Right lobe of liver (tissue), 6 donors: ENCODE measurements at regions not wholly inside any gene's neighbourhood (a gene's known extent, or its start where the extent isn't known, plus 50 kb on each side); places are given as distances from the start of the nearest gene placed in this dataset.

Experiments
- ATAC-seq, 4 donors: fragments of 200-7000 bp; cut with Tn5 transposase; one replicate each; pipeline ENCODE4 v1.9.1; 2020; ENCODE audit warnings: mild to moderate bottlenecking in 4 of 4, moderate library complexity in 4 of 4
- DNase-seq, 3 donors: peaks; one replicate each; pipeline ENCODE4 v3.0.0-alpha.2; 2020
- H3K27ac ChIP-seq, 3 donors: fragments of 200-600 bp; one replicate each; pipeline ENCODE4 v1.8.0; 2022
- H3K27me3 ChIP-seq, 2 donors: fragments of 200-600 bp; one replicate each; pipeline ENCODE4 v1.8.0; 2022
- H3K36me3 ChIP-seq, 4 donors: fragments of 200-600 bp; sonication (generic) in 1 of 4; one replicate each; pipeline versions ENCODE4 v1.5.1 to v1.8.0; 2017 to 2022; ENCODE audit warnings: control low read depth in 1 of 4
- H3K4me1 ChIP-seq, 4 donors: fragments of 200-600 bp; sonication (generic) in 1 of 4; one replicate each; pipeline versions ENCODE4 v1.5.1 to v1.8.0; 2017 to 2022; ENCODE audit warnings: control low read depth in 1 of 4
- H3K4me3 ChIP-seq, 3 donors: fragments of 200-600 bp; one replicate each; pipeline ENCODE4 v1.8.0; 2022
- H3K9me3 ChIP-seq, 4 donors: fragments of 200-600 bp; sonication (generic) in 1 of 4; one replicate each; pipeline versions ENCODE4 v1.5.1 to v1.8.0; 2017 to 2022; ENCODE audit warnings: control low read depth in 1 of 4
- POLR2A ChIP-seq: fragments of 450-650 bp; IDR thresholded peaks from one replicate; pipeline ENCODE4 v1.6.1; 2017; ENCODE audit warnings: antibody characterized with exemption, mild to moderate bottlenecking
- WGBS: methylation state at CpG from one replicate; pipeline ENCODE4 v1.1.6; 2018; ENCODE audit warnings: low coverage, low lambda C conversion rate; ENCODE audit not compliant: insufficient coverage; ENCODE audit errors: missing lambda C conversion rate; 5-methylcytosine and 5-hydroxymethylcytosine counted together
- intact Hi-C, 2 donors: fragments of 100-400 bp; cut with DNase I; formaldehyde crosslinking; loops; one replicate each; pipeline versions ENCODE4 v1.11.2 to v1.14.1; 2022
- TF ChIP-seq, protein P1 (sequence below), 4 donors: fragments of 200-600 bp in 3 of 4; fragments of 450-650 bp in 1 of 4; IDR thresholded peaks; one replicate each; pipeline versions ENCODE4 v1.5.1 to v1.8.0; 2016 to 2022; ENCODE audit warnings: antibody characterized with exemption in 4 of 4, mild to moderate bottlenecking in 2 of 4
- donor health status: DM: no; HTN: yes; CAD: no.
- donor health status: DM: no; HTN: no; CAD: no.
- donor health status: DM: no; HTN: no; CAD: no.
- donor health status: DM: no; HTN: yes; CAD: no.
- donor health status: DM: no; HTN: yes; CAD: no.

DNA sequence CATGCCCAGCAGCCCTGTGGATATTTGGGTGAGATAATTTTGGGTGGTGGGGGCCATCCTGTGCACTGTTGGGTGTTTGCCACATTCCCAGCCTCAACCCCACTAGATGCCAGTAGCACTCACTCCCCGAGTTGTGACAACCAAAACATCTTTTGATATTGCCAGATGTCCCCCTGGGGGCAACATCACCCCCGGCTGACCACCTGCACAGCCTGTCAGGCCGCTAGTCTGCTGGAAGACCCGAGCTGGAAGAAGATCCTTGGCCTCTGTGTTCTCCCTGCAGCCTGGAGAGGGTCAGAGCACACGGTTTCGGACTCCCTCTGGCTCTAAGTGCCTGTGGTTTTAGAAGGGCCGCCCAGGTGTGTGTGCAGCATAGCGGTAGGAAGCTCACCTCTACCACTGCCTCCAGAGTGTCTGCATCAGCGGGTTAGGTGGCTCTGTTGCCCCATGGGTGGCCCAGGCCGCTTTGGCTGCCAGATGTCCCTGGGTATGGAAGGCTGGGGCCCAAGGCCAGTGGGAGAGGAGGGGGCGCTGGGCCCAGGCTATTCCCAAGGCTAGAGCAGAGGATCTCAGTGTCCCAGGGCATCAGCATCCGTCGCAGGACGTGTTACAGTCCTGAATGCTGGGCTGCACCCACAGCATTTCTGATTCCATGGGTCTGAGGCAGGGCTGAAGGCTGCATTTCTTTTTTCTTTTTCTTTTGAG, 195.8 kb upstream of the GSE1 start:
- ATAC-seq: no peak
- Histone ChIP-seq H3K4me3 (no peak overlapping the region), H3K27me3 (no peaks in the 10 kb centered on the region), H3K36me3 (no peaks in the 10 kb centered on the region), H3K27ac (no peak overlapping the region), H3K9me3 (no peaks in the 10 kb centered on the region), H3K4me1 (peaks cover 0 to 19% (median 5%) of the 10 kb centered on the region in 4 donors)
- intact Hi-C loops: no loop called here
- WGBS: 89% methylated on average over 4 of the region's 14 CpGs
- TF ChIP-seq, protein P1, sequence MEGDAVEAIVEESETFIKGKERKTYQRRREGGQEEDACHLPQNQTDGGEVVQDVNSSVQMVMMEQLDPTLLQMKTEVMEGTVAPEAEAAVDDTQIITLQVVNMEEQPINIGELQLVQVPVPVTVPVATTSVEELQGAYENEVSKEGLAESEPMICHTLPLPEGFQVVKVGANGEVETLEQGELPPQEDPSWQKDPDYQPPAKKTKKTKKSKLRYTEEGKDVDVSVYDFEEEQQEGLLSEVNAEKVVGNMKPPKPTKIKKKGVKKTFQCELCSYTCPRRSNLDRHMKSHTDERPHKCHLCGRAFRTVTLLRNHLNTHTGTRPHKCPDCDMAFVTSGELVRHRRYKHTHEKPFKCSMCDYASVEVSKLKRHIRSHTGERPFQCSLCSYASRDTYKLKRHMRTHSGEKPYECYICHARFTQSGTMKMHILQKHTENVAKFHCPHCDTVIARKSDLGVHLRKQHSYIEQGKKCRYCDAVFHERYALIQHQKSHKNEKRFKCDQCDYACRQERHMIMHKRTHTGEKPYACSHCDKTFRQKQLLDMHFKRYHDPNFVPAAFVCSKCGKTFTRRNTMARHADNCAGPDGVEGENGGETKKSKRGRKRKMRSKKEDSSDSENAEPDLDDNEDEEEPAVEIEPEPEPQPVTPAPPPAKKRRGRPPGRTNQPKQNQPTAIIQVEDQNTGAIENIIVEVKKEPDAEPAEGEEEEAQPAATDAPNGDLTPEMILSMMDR (IDR thresholded peaks at IDR 0.05): no peak
- no peak for TF ChIP-seq POLR2A
- DNase-seq: peak in 2 of 3 donors; percentile 41

DNA sequence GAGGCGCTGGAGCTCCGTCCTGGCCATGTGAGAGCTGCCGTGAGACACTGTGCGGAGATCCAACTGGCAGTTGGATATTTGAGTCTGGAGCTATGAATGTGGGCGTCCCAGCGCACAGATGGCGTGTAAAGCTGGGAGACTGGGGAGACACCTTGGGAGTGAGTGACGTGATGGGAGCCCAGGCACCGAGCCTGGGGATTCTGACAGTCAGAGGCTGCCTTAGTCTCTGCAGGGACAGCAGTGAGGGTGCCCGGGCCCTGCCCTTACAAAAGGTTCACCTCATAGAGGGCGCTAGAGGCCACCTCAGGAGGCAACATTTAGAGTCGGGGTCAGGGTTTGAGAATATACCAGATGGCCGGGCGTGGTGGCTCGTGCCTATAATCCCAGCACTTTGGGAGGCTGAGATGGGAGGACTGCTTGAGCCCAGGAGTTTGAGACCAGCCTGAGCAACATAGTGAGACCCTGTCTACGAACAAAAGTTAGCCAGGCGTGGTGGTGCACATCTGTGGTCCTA, 194.1 kb upstream of the GSE1 start:
- H3K4me3 ChIP-seq: no peak overlapping the region
- 84% methylated on average over 9 of the region's 17 CpGs for WGBS
- no peaks in the 10 kb centered on the region for H3K9me3 ChIP-seq
- ATAC-seq (no peak), DNase-seq (peak; percentile 14 to 39 (median 33))
- peaks cover 0 to 25% (median 10%) of the 10 kb centered on the region in 4 donors for H3K4me1 ChIP-seq
- no peaks in the 10 kb centered on the region for H3K36me3 ChIP-seq
- TF ChIP-seq POLR2A: no peak
- TF ChIP-seq, protein P1 (IDR thresholded peaks at IDR 0.05): no peak
- intact Hi-C loops: no loop called here
- H3K27me3 ChIP-seq: no peaks in the 10 kb centered on the region
- H3K27ac ChIP-seq: no peak overlapping the region

DNA sequence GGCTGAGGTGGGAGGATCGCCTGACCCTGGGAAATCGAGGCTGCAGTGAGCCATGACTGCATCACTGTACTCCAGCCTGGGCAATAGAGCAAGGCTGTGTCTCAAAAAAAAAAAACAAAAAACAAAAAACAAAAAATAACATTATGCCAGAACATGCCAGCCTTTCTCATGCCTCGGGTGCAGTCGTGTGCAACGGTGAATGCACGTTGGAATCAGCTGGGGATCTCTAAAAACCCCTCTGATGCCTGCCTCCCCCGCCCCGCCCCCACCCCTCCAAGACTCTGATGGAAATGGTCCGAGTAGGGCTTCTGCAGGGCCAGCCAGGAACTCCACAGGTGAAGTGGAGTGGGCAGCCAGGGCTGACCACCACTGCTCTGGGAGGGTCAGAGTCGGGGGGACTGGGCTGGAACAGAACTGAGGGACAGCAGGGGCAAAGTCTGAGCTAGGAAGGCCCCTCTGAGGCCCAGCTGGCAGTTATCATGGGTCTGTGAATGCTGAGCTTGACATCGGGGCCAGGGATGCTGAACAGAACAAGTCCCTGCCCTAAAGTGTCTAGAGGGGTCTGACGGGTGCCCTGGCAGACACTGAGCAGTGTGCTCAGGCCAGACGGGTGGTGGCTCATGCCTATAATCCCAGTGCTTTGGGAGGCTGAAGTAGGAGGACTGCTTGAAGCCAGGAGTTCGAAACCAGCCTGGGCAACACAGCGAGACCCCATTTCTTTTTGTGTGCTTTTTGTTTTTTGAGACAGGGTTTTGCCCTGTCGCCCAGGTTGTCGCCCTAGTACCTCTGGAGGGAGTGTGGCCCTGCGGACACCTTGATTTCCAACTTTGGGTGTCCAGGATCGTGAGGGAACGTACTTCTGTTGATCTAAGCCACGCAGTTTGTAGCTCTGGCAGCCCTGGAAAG, 193.4 kb upstream of the GSE1 start:
- intact Hi-C loops: loop anchor here (5.0 to 10.0 kb wide), 3 partner anchors 125 to 188 kb away; no protein-coding TSS in a partner anchor
- TF ChIP-seq, protein P1 (IDR thresholded peaks at IDR 0.05): no peak
- no peak for TF ChIP-seq POLR2A
- DNase-seq (peak; percentile 7 to 46 (median 33)), ATAC-seq (no peak)
- 78% methylated on average over 12 of the region's 21 CpGs for WGBS
- Histone ChIP-seq H3K9me3 (no peaks in the 10 kb centered on the region), H3K36me3 (no peaks in the 10 kb centered on the region), H3K4me3 (no peak overlapping the region), H3K27ac (no peak overlapping the region), H3K4me1 (peaks cover 0 to 25% (median 10%) of the 10 kb centered on the region in 4 donors), H3K27me3 (no peaks in the 10 kb centered on the region)

DNA sequence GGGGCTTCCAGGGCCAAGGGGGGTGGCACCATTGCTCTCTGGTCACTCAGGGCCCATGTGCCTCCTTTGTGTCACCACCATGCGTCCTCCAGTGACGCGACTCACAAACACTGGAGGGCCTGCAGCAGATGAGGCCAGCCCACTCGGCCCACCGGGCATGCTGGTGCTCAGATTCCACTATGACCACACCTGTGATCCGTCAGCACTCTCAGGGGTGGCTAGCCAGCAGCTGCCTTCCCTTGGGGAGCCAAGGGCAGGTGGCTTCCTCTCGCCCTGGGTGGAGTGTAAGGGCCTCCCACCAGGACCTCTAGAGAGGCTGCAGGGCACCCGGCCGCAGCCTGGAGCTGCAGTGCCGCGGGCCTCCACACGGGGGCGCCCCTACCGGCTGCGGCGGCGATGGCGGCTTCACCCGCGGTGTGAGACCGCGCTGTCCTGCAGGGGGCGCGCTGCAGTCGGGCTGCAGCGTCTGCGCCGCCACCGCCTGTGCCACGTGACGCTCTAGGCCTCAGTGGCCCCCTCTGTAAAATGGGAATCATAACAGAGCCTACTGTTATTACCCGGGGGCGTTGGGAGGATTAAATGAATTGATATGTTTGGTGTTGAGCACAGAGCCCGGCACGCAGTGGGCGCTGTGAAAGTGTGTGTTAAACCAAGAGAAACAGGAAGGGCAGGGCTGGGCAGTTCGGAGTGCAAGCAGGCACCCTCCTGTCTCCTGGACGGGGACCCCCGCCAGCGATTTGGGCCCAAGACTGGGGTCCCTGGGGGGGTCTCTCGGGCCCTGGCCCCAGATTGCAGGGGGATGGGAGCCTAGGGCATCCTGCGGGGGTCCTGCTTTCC, 192.4 kb upstream of the GSE1 start:
- H3K9me3 ChIP-seq: no peaks in the 10 kb centered on the region
- no peaks in the 10 kb centered on the region for H3K27me3 ChIP-seq
- no peaks in the 10 kb centered on the region for H3K36me3 ChIP-seq
- H3K4me1 ChIP-seq: peaks cover 0 to 25% (median 10%) of the 10 kb centered on the region in 4 donors
- H3K4me3 ChIP-seq: no peak overlapping the region
- H3K27ac ChIP-seq: no peak overlapping the region
- WGBS: 88% methylated on average over 6 of the region's 42 CpGs
- intact Hi-C loops: loop anchor here (5.0 to 10.0 kb wide), 3 partner anchors 124 to 187 kb away; no protein-coding TSS in a partner anchor
- ATAC-seq (peak; percentile 57 to 73 (median 62)), DNase-seq (peak; percentile 70 to 78 (median 71))
- no peak for TF ChIP-seq POLR2A
- TF ChIP-seq, protein P1 (IDR thresholded peaks at IDR 0.05): peak in 3 of 4 donors; percentile 100
